Nucleus accumbens (tissue), 56 donors: ENCODE measurements at regions not wholly inside any gene's neighbourhood (a gene's known extent, or its start where the extent isn't known, plus 50 kb on each side); places are given as distances from the start of the nearest gene placed in this dataset.
A peak's percentile ranks its signal among the peaks of the same experiment; 100 is the strongest.

Experiments used
- DNase-seq, 56 donors: peaks; one replicate each; lab custom pipeline; 2025; lab: John Stamatoyannopoulos, UW

GRCh38 chr6:166738386-166739116 is 111.5 kb upstream of the RPS6KA2 start:
- DNase-seq = no peak

GRCh38 chr6:166737261-166737660 is 110.2 kb upstream of the RPS6KA2 start:
- no peak for DNase-seq

- no peak for DNase-seq
Measured at GRCh38 chr6:166736634-166737033, 109.6 kb upstream of the RPS6KA2 start.

GRCh38 chr6:166733900-166734299 is 106.8 kb upstream of the RPS6KA2 start:
- no peak for DNase-seq

GRCh38 chr6:166729658-166730057 is 102.6 kb upstream of the RPS6KA2 start:
- DNase-seq = no peak

GRCh38 chr6:166728884-166729530 is 102.0 kb upstream of the RPS6KA2 start:
- no peak for DNase-seq

GRCh38 chr6:166726201-166726600 is 99.2 kb upstream of the RPS6KA2 start:
- DNase-seq = no peak

GRCh38 chr6:166725571-166725970 is 98.5 kb upstream of the RPS6KA2 start:
- no peak for DNase-seq

GRCh38 chr6:166724576-166724975 is 97.5 kb upstream of the RPS6KA2 start:
- no peak for DNase-seq

GRCh38 chr6:166722785-166723184 is 95.7 kb upstream of the RPS6KA2 start:
- DNase-seq = no peak

- no peak for DNase-seq
Measured at GRCh38 chr6:166721576-166721975, 94.5 kb upstream of the RPS6KA2 start.

GRCh38 chr6:166720856-166721255 is 93.8 kb upstream of the RPS6KA2 start:
- no peak for DNase-seq

GRCh38 chr6:166719019-166719418 is 92.0 kb upstream of the RPS6KA2 start:
- DNase-seq = no peak

- DNase-seq = no peak
Measured at GRCh38 chr6:166718516-166718915, 91.5 kb upstream of the RPS6KA2 start.

GRCh38 chr6:166716910-166717617 is 90.0 kb upstream of the RPS6KA2 start:
- DNase-seq = peak in 19 of 56 donors; percentile 12 to 54 (median 28)

- no peak for DNase-seq
Measured at GRCh38 chr6:166715992-166716391, 88.9 kb upstream of the RPS6KA2 start.

GRCh38 chr6:166715065-166715464 is 88.0 kb upstream of the RPS6KA2 start:
- peak in 15 of 56 donors; percentile 14 to 70 (median 35) for DNase-seq

GRCh38 chr6:166714581-166714980 is 87.5 kb upstream of the RPS6KA2 start:
- DNase-seq = peak in 1 of 56 donors; percentile 42

GRCh38 chr6:166714187-166714510 is 87.1 kb upstream of the RPS6KA2 start:
- DNase-seq = no peak

GRCh38 chr6:166713434-166714186 is 86.6 kb upstream of the RPS6KA2 start:
- DNase-seq = no peak
